ENCODE measurements at regions not wholly inside any gene's neighbourhood (a gene's known extent, or its start where the extent isn't known, plus 50 kb on each side); places are given as distances from the start of the nearest gene placed in this dataset.

- TF ChIP-seq CTCF (IDR thresholded peaks at IDR 0.05; ENCODE audit: insufficient read depth, low read depth, low read length) (no peak), EZH2 (IDR thresholded peaks at IDR 0.05; ENCODE audit: insufficient read depth, low read length) (no peak)
These were observed 155.5 kb upstream of the NUDT12 start for GRCh38 chr5:103718108-103718507.

Data from astrocyte (in vitro differentiated cells and primary cell).